ENCODE measurements at regions not wholly inside any gene's neighbourhood (a gene's known extent, or its start where the extent isn't known, plus 50 kb on each side); places are given as distances from the start of the nearest gene placed in this dataset.
"Not testable (repeated sequence)": the region's sequence is repeated elsewhere in the genome, so short reads cannot be mapped to it uniquely, and the experiment has no call there.

DNA sequence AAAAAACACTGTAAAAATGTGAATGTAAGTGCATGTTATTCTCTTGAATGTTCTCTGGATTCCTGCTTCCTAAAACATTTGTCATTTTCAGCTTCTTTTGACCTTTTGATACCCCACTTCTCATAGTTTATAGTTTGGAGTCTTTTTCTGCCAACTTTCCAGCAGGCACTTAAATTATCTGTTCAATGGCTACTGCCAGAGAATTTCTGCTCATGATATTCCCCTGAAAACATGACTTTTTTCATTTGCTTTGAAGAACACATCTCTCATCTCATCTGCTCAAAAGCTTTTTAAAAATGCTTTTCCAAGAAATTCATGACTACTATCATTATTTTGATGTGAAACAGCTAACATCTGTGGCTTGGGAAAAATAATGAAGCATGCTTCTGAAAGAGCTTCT, 269.7 kb upstream of the PCDH7 start:
- DNase-seq (ENCODE audit: low spot score): no peak

DNA sequence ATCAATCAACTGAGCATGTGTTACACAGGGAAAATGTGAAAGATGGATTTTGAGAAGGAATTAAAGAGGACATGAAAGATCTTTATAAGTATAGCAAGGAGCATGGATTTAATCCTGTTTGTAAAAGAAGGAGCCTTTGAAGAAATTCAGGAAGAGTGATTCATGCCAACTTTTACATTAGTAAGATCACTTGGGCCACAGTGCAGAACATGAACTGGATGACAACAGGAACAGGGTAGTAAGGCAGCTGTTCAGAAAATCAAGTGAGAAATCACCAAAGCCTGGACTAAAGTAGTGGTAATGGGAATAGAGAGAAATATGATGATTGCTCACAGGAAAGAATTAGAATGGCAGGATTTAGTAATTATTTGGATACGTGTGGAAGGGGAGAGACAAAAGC, 265.7 kb upstream of the PCDH7 start:
- no peak for DNase-seq (ENCODE audit: low spot score)

DNA sequence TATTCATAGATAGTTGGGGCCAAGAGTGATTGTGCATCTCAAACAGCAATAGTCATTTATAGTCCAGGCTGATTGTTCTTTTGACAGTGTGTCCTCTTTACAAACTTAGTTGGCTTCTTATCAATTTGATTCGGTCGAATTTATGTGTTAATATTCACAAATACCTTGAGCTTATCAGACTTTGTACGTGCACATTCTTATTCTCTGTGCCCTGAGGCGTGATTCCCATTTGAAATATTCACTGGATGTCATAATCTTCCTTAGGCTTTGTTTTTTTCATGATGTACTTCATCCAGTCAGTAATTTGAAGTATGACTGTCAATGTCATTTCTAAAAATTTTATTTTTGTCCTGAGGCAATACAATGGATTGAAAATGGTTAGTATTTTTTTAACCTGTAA, 263.5 kb upstream of the PCDH7 start:
- DNase-seq (ENCODE audit: low spot score): no peak

DNA sequence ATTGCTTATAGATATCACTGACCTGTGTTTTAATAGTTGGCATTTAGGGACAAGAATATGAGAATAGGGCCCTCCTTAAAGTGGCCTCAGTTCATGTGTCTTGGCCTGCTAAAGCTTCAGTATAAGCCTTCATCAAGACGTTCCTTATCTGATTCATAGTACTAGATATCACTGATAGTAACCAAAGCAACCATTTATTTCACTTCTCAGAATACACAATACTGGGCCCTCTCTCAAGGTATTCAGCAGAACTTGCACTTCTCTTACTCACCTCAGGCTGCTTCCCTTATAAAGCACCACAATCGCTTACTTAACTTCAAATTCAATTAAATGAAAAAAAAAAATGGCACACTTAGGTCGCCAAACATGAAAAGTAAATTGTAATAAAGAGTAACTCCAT, 259.4 kb upstream of the PCDH7 start:
- DNase-seq (ENCODE audit: low spot score): no peak

DNA sequence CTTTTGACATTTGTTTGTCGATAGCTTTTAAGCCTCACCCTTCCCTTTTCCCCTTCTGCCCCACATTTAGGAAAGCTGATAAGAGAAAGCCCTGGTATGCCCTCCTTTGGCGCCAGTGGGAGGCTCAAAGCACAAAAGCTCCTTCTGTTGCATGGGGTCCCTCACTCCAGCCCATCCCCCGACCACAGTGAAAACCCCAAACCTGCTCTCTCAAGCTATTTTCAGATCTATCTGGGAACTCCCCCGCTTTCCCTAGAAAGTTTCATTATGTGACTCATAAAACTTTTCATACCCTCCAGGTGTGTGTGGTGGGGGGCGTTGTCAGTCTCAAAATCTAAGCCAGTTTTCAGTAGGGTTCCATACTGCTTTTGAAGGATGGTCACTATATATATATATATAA, 259.0 kb upstream of the PCDH7 start:
- no peak for DNase-seq (ENCODE audit: low spot score)

DNA sequence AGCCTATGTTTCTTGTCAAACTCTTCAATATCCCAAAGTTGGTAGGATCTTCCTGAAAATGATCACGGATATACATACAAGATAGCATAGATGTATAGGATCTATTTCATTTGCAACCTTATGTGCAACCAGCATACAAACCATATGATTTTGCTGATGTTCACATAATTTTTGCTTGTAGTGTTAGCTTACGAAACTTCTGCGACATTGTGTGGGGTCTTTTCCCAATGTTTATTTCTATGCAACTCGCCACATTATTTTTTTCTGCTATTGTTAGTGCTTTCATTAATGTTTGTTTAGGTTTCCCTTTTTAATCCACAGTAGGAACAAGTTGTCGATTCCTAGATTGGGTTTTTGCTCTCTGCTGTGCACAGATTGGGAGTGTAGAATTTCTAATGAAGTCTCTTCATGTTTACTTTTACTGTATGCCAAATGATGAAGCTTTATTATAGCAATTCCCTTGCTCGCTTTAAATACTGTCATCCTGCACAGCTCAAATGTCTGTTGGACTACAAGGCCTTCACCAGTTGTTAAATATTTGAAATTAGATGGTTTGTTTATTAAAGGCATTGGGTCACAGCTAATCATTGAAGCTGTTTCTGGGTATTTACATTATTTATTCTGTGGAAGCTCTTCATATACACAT, 257.6 kb upstream of the PCDH7 start:
- DNase-seq (ENCODE audit: low spot score): no peak

DNA sequence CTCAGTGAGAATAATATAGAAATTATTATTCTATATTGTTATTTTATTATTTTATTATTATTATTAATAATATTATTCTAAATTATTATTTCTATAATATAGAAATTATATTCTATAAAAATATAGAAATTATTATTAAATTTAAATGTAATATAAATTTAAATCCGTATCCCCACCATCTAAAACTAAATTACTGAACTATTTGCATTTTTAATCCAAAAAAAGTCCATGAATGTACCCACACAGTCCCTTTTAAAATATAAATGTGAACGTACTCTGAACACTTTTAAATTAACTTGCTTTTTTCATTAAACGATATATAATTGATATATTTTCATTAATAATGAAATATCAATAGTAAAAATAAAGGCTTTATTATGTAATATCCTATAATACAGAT, 248.3 kb upstream of the PCDH7 start:
- DNase-seq (ENCODE audit: low spot score): no peak

DNA sequence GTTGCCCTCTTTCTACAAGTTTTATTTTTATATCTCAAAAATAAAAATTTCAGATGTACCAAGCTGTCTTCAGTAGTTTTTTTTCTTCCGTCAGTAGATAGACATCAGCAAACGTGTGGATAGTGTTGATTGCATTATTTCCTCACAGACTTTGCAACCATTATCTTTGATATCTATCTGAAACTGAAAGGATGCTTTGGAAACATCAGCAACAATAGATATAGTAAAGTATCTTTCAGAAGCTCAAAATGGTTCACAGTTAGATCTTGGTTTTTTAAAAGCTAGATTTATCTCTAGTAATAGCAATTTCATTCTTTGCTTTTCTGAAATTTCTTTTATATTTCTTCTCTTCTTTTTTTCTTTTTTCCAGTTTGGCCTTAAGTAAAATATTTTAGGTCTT, 246.9 kb upstream of the PCDH7 start:
- DNase-seq (ENCODE audit: low spot score): no peak

DNA sequence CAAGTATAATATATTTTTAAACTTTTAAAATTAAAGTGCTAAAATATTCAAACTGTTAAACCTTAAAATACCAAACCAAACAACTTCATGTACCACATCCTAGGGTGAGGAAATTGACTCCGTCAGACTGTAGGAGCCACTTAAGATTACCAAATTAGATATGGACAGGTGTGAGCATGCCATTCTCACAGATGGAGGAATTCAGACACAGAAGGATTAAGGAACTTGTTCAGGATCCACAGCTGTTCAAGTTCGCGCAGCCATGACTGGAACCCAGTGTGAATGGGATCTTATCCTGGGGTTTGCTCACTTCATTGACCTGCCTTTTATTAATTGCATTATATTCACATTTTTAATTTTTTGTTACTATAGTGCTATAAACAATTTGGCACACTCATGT, 224.9 kb upstream of the PCDH7 start:
- DNase-seq (ENCODE audit: low spot score): peak; percentile 38

DNA sequence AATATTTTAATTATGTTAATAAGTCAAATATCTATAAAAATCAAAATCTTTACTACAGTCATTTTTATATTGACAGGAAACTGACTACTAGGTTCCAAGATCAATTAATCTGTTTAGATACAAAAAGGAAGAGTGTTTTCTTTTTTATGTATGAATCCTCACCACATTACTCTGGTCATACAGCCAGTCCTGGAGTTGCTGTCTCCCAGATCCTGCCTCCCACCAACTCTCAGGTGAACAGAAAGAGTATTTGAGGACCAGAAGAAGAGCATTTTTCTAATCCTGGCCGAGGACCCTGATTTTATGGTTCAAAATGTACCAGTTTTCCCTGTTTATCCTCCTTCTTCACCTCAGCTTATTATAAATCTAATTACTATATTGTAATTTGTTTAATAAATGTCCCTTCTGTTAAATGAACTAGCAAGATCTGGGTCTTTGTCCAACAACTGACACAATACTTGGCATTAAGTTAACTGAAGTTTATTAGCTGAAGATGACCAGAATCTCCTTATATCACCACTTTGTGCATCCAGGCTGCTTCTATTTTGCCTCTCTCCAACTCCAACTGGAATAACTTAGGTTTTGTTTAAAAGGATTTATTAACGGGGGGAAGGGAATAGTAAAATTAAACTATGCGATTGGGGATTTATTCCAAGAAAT, 224.4 kb upstream of the PCDH7 start:
- DNase-seq (ENCODE audit: low spot score): no peak

DNA sequence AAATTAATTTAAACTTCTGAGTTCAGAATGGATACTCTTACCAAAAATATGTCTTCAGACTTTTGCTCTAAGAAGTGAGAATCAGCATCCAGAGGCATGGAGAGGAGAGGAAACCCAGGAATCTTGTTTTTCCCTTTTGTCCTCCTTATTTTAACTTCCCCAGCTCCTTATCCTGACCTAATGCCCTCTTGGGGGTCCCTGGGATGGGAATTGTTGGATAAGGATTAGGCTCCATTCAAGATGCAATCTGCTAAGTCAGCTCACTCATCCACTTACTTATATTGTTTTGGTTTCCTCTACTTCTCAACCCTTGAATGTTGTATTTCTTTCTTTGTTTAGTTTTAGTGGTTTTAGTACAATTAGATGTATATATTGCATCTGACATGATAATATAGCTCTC, 208.4 kb upstream of the PCDH7 start:
- no peak for DNase-seq (ENCODE audit: low spot score)

DNA sequence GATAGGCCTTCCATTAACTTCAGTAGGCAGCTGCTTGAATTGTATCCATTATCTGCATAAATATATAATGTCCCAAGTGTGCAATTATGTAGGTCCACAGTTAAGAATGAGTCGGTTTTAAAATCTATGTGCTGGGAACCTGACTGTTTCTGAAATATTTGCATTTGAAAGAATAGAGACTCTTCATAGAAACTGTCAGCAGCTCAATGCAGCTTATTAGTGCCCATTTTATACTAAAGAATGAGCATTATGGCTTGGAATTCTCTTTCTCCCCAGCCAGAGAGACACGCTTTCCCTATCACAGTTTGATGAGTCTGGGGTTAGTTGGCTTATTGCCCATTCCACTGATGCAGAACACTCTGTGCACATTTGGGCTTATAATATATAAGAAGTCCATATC, 202.0 kb upstream of the PCDH7 start:
- no peak for DNase-seq (ENCODE audit: low spot score)

DNA sequence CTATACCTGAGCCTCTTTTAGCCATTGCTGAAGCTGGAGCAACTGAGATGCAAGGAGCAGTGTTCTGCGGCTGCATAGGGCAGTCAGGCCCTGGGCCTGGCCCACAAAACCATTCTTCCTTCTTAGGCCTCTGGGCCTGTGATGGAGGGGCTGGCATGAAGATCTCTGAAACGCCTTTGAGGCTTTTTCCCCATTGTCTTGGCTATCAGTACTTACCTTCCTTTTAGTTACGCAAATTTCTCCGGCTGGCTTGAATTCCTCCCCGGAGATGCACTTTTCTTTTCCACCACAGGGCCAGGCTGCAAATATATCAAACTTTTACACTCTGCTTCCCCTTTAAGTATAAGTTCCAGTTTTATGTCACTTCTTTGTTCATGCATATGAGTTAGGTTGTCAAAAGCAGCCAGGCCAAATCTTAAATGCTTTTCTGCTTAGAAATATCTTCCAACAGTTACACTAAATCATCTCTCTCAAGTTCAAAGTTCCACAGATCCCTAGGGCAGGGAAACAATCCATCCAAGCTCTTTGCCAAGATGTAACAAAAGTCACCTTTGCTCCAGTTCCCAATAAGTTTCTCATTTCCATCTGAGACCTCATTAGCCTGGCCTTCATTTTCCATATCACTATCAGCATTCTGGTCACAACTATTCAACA, 194.4 kb upstream of the PCDH7 start:
- no peak for DNase-seq (ENCODE audit: low spot score)

DNA sequence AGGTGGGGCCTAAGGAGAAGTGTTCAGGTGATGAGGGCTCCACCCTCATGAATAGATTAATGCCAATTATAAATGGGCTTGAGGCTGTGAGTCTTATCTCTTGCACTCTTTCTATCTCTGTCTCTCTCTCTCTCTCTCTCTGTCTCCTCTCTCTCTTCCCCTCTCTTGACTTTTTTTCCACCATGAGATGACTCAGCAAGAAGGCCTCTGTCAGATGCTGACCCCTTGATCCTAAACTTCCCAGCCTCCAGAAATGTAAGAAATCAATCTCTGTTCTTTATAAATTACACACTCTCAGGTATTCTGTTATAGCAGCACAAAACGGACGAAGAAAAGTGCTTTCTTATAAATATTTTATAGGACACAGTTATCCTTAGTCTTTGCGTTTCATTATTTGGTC, 184.9 kb upstream of the PCDH7 start:
- no peak for DNase-seq (ENCODE audit: low spot score)

DNA sequence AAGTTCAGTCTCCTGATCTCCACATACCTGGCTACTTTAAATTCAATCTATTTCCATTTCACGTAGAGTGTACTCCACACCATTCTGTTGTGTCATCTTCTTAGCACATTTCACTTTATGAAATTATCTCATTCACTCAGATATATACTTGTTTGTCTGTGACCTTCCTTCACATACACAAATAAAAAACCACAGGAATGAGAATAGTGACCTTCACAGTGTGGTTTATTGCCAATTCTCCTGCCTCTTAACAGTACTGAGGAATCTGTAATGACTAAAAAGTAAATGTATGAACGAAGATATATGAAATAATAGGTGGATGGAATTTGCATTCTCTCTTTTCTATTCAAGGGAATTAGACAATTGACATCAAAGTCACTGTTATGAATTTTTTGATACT, 183.9 kb upstream of the PCDH7 start:
- no peak for DNase-seq (ENCODE audit: low spot score)

DNA sequence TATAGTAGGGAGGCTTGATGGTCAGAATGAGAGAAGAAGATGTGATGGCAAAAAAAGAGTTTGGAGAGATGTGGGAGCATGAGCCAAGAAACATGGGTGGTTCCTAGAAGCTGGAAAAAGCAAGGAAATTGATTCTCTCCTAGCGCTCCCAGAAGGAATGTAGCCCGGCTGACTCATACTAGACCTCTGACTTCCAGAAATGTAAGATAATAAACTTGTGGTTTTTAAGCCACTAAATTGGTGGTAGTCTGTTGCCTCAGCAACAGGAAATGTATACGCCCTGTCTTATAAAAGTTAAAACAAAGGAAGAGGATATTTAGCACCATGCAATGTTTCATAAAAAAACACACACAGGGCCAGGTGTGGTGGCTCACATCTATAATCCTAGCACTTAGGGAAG, 182.7 kb upstream of the PCDH7 start:
- DNase-seq (ENCODE audit: low spot score): no peak

DNA sequence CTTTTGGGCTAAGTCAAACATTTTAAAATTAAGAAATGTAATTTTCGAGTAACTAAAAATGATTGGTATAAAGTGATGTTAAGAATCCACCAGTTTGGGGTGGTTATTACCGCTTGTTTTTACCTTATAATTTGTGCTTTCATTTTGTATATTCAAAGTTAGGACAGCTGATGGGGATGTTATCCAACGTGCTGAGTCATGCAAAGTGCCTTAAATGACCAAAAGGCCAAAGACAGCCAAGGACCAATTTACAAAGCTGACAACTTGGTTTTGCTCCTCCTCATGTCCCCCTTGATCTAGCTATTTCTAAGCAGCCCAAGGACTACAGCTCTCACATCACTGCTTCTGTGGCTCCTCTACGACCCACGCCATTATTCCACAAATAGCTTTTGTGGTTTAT, 181.4 kb upstream of the PCDH7 start:
- DNase-seq (ENCODE audit: low spot score): no peak

DNA sequence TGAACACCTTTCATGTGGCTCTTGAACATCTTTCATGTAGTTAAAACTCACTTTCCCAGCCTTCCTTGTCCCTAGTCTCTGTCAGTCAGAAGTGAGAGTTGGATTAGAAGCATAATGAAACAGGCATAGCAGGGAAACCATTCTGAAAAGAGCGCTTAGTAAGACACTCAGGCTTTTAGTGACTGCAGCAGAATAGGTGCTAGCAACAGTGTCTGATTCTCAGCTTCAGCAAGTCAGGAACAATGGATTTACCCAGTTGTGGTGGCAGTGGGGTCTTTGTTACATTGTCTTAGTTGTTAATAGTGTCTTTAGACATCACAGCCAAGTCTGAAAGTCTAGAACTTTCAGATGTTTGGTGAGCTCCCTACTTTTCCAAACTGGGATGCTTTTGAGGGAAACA, 177.1 kb upstream of the PCDH7 start:
- no peak for DNase-seq (ENCODE audit: low spot score)

DNA sequence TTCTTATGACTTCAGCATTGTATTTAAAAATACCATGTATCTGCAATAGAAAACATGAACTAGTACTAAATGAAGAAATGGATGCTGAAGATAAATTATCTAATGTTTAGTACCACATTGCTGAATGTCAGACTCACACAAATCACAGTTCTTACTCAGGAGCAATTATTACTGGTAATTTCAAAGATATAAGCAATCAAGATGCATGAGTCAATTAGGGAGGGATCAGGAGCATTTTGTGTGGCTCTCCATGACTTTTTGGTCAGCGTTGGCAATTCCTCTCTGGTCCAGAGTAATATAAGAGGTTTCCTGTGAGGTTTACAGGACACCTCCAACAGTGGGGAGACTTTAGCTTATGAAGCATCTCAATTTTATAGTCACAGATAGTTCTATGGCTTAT, 167.0 kb upstream of the PCDH7 start:
- DNase-seq (ENCODE audit: low spot score): no peak

DNA sequence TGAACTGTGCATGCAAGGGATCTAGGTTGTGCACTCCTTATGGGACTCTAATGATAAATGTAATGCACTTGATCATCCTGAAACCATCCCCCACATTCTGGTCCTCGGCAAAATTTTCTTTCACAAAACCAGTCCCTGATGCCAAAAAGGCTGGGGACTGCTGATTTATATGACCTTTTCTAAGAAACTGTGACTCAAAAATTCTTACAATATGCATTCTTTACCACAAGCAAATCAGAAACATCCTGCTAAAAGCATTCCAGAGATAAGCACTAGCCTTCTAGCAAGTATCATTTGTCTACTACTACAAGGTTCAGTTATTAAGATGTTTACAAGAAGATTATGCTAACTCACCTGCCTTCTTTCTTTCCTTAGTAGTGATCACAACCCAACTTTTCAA, 166.5 kb upstream of the PCDH7 start:
- DNase-seq (ENCODE audit: low spot score): no peak

DNA sequence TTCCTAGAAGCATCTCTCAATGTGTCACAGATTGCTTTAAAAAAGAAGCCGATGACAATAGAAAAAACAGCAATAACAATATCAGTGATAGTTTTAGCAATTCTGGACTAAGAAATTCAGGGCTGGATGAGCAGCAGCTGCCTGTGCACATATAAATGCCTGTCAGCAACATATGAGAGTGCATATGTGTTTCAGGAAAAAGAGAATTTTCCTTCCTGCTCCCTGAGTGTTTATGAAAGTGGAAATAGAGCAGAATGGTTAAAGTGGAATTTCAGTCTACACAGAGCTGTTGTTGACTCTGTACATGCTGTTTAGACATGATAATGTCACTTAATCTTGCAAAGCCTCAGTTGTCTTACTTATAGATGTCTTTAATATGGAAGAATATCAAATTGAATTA, 164.4 kb upstream of the PCDH7 start:
- no peak for DNase-seq (ENCODE audit: low spot score)

DNA sequence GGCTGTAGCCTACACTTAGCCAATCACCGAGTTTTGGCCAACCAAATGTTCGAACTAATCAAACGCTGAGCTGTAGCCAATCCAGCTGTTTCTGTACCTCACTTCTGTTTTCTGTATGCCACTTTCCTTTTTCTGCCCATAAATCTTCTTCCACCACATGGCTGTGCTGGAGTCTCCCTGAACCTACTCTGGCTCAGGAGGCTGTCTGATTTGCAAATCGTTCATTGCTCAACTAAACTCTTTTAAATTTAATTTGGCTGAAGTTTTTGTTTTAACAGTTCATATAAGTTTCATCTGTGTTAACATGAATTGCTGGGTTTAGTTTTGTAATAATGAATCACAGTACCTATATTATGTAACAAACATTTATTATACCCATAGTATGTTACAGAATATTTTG, 160.7 kb upstream of the PCDH7 start:
- no peak for DNase-seq (ENCODE audit: low spot score)

DNA sequence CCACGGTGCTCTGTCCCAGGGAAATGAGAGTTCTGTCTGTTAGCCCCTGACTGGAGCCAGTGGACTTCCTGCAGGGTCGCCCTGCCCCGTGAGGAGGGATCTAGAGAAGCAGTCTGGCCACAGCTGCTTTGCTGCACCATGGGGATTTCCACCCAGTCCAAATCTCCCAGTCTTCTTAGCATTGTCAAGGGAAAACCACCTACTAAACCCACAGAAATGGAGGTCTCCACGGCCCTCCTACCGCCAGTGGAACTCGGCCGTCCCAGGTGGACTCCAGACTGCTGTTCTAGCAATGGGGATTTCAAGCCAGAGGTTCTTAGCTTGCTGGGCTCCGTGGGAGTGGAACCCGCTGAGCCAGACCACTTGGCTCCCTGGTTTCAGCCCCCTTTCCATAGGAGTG, 133.3 kb upstream of the PCDH7 start:
- no peak for DNase-seq (ENCODE audit: low spot score)

DNA sequence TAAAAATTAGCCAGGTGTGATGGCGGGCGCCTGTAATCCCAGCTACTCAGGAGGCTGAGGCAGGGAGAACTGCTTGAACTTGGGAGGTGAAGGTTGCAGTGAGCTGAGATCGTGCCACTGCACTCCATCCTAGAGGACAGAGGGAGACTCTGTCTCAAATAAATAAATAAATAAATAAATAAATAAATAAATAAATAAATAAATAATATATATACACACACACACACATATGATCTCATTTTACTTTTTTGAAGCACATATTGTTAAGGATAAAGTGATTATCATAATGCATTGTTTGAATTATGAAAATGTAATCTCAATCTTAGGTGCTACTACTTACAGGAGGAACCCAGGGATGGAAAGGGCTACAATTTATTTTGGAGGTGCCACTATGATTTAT, 130.5 kb upstream of the PCDH7 start:
- DNase-seq (ENCODE audit: low spot score): not testable (repeated sequence)

All from D341Med (cell line).